ENCODE measurements at regions not wholly inside any gene's neighbourhood (a gene's known extent, or its start where the extent isn't known, plus 50 kb on each side); places are given as distances from the start of the nearest gene placed in this dataset.
"Not testable (repeated sequence)": the region's sequence is repeated elsewhere in the genome, so short reads cannot be mapped to it uniquely, and the experiment has no call there.

DNA sequence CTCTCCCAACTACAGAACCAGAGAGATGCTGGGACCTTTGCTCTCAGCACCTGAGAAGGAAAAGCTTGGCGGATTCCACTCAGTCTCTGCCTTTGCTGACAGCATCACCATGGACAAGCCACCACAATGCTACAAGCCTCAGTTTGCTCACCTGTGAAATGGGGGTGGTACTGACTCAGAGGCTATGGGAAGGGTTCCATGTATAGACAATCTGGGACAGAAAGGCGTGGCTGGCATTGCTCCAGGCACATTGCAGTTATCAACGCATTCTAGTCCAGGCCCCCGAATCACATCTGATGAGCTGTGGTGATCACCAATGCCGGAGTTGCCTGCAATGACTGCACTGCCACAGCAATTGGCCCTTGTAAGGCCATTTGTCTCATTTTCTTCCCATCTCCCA, 72.6 kb downstream of the ISX start:
- DNase-seq = no peak

DNA sequence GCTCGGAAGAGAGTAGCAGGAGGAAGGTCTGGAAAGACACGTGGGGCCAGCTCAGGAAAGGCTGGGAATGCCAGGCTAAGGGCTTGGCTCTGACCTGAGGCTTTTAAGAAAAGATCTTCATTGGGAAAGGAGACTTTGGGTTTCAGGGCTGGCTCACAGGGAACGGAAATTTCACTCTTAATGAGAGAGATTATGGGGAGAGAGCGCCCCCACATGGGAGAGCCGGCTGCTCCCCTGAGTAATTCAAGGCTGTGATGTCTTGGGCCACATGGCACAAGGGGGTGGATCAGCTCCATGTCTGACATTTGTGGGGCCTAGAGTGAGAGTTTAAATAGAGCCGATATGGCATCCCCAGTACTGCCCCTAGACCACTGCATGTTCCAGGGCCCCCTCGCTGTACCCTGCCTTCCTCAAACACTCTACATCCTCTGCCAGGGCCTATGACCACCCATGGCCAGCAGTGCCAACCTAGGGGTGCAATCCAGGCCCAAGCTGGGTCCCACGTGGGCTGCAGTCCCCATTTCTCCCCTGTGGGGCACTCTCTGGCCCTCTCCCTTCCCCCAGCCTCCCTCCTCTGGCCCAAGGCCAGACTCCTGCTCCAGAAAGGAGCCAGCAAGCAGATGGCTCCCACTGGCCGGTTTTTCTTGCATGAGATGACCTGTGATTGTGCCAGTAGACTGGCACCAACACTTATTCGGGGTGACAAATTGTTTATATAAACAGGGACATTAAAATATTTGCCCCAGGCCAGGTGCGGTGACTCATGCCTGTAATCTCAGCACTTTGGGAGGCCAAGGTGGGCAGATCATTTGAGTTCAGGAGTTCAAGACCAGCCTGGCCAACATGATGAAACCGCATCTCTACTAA, 75.2 kb downstream of the ISX start:
- peak; percentile 15 for DNase-seq

GRCh38 chr22:35148381-35148780, 82.4 kb downstream of the ISX start:
- DNase-seq = no peak

- no peak for DNase-seq
These were observed 83.0 kb downstream of the ISX start for GRCh38 chr22:35148866-35149548.

DNA sequence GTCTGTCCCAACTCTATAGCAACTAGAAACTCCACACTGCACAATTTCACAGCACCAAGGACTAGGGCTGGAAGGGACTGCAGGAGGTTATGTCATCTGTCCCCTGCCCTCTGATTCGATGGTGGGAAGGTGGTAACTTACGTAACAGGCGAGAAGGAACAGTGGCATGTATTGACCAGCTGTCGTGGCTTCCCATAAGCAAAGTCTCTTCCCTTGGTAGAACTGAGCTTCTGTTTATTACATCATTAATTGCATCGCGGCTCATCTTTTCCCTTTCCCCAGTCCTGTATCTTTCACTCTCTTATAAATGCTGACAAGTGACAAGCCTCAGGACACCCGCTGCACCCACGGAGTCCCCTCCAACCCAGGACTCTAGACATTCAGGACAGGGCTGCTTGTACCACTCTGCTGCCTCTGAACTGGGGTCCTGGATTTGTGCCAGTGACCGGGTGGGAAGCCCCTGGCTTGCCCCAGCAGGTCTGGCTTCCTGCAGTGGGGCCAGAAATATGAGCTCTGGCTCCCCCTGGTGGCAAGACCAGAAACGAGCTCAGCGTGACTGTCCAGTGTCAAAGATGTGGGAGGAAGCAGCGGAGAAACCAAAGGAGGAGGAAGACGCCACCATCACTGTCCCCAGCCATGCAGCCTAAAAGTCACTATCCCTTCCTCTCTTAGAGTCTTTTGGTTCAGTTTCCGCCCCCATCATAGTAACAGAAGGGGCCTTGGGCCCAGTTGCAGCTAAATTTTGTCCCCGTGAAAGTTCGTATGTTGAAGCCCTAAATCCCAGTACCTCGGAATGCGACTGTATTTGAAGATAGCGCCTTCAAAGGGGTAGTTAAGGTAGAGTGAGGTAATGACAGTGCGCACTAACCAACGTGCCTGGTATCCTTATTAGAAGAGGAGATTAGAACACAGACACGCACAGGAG, 84.5 kb downstream of the ISX start:
- DNase-seq = peak; percentile 76

- DNase-seq = no peak
These were observed 86.4 kb downstream of the ISX start for GRCh38 chr22:35152316-35152715.

DNA sequence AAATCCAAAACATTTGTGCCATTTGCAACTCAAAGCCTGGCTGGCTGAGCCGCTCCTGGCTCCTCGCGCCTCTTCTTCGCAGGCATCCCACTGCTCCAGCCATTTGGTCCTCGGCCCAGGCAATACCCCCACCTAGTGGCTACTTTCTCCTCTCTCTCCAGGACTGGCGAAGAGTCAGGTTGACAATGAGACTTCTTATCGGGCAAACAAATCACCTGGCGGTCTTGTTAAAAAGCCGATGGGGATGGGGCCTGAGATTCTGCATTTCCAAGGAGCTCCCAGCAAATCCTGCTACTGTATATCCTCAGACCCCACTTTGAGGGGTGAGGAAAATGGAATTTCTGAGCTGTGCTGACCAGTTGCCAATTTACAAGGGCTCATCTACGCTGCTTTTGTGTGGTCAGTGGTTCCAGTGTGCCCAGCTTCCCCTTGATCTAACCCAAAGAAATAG, 89.0 kb downstream of the ISX start:
- DNase-seq = peak; percentile 49

GRCh38 chr22:35155403-35156025, 89.6 kb downstream of the ISX start:
- no peak for DNase-seq

DNA sequence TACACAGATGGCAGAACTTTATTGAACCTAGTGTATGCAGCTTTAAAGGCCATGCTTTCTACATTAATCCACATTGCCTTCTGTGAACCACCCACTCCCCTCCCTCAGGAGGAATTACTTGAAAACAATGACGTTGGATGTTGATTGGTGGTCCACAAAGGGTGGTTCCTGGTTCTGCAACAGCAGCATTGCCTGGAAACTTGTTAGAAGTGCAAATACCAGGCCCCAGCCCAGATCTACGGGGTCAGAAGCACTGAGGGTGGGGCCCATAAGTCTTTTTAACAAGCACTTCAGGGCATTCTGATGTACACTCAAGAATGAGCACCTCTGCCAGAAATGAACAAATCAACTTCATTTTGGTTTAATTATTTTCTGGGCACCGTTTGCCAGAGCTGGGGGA, 91.0 kb downstream of the ISX start:
- no peak for DNase-seq

DNA sequence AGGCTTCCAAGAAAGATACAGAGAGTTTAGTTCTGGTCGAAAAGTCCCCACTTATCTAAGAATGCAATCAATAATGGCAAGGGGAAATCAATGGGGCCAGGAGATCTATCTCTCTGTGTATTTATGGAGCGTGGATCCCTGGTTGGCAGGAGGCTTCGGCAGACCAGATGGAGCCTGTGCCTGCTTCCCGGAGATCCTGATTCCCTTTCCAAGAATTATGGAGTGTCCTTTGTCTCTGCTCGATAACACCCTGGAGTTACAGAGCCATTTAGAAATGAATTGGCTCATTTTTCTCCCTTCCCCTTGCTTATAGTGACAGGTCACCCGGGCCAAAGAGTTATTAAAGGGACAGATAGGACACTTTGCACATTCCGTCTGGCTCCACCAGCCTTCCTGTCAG, 92.4 kb downstream of the ISX start:
- no peak for DNase-seq

DNA sequence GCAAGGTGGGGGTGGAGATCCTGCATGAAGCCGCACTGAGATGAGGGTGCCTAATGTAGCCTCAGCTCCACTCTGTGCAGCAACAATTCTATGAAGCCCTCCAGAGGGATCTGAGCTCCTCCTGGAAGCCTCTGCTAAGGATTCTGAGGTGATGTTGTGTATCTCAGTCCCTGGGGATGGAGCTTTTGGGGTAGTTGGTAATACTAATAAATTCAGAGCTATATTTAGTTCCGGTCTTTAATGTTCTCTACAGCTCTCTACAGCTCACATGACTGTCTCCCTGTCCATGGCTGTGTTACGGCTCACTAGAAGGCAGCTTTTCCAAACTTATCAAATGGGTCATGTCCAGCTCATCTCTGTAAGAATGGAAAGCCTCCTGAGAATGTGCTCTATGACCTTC, 93.4 kb downstream of the ISX start:
- no peak for DNase-seq

DNA sequence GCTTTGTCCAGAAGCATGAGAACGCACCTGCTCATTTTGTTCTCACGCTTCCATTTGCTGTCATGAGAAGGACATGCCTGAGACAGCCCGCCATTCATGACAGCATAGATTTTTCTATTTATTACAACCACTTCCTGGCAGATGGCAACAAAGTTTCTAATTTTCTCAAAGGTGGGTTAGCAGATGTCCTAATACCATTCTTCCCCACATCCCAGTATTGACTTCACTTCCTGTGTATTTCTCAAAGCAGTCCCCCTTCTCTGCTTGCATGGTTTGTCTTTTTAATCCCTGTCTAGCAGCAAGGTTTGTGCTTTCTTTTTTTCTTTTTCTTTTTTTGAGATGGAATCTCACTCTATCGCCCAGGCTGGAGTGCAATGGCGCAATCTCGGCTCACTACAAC, 94.3 kb downstream of the ISX start:
- DNase-seq = no peak

DNA sequence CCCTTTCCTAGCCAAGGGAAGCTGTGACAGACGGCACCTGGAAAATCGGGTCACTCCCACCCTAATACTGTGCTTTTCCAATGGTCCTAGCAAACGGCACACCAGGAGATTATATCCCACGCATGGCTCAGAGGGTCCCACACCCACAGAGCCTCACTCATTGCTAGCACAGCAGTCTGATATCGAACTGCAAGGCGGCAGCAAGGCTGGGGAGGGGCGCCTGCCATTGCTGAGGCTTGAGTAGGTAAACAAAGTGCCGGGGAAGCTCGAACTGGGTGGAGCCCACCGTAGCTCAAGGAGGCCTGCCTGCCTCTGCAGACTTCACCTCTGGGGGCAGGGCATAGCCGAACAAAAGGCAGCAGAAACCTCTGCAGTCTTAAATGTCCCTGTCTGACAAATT, 91.4 kb upstream of the HMGXB4 start:
- DNase-seq = not testable (repeated sequence)

GRCh38 chr22:35170716-35171697, 86.3 kb upstream of the HMGXB4 start:
- DNase-seq = no peak

- no peak for DNase-seq
These were observed 84.9 kb upstream of the HMGXB4 start for GRCh38 chr22:35172442-35172841.

DNA sequence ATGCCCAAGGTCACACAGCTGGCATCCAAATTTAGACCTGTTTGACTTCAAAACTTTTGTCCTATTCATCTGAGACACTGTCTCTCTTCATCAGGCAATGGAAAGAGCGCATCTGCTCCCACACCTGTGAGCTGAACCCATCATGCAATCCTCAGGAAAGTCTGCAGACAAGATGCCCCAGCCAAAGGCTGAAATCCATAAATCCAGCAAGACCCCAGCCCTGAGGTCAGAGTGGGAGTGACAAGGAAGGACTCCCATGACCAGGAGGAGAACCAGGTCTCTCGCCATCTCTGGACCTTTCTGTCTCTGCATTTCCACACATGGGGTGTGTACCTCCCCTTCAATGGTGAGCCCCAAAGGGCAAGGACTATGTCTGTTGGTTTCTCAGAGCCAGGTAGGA, 83.6 kb upstream of the HMGXB4 start:
- DNase-seq = no peak

DNA sequence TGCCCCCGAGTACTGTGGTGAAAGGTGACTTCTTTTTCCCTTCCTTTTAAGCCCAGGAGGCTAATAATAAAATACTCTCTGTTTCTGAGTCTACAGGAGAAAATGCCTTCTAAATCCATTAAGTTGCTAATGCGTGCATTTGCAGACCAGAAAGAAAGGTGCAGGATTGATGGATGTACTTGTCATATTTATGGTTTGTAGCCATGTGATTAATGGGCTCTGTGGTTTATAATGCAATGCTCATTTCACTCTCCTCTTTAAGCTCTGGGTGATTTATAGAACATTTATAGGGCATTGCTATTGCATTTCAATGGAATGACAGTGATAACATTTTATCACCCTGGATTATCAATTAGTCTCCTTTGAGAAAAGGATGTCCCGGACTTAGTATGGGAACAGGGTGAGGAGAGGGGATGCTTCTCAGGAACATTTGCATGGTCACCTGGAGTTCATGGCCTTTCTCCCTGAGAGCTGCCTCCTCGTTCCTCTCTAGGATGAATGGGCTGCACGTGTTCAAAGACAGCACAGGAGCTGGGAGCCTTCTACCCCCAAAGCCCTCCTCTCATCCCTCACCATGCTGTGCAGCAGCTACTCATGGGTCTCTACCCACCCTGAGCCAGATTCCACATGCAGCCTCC, 82.8 kb upstream of the HMGXB4 start:
- no peak for DNase-seq

DNA sequence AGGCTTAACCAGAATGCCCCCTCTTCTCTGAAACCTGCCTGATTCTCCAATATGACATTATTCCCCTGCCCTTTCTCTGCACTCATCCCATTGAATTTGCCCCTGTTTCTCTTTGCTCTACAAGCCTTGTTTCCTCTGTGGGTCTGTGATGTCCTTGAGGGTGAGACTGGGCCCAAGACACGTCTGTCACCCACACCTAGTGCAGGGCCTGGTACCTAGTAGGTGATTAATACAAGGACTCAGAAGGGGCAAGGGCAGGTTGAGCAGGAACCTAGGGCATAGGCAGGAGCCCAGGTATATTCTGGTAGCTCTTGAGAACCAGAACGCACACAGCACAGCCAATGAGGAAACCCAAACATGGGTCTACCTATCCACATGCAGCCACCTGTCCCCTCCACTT, 81.9 kb upstream of the HMGXB4 start:
- DNase-seq = no peak

DNA sequence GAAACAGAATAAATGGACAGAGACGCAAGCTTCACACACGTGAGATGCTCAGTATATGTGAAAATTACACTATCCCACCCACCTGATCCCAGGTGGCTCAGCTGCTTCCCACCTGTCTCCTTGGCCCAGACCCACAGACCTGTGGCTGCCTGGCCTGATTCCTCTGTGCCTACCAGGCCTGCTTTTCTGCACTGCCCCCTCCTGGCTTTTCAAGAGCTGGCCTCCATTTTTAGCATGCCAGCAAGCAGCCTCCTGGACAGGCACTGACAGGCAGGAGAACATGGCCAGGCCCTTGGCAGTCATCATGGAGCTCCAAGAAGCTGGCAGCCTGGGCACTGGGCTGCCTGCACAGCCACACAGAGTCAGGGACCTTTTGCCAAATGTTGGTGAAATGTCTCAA, 79.5 kb upstream of the HMGXB4 start:
- DNase-seq = no peak

GRCh38 chr22:35178446-35178845, 78.8 kb upstream of the HMGXB4 start:
- DNase-seq = no peak

GRCh38 chr22:35183917-35184316, 73.4 kb upstream of the HMGXB4 start:
- DNase-seq = no peak
